Tibial nerve (tissue), 4 donors: ENCODE measurements at regions not wholly inside any gene's neighbourhood (a gene's known extent, or its start where the extent isn't known, plus 50 kb on each side); places are given as distances from the start of the nearest gene placed in this dataset.
"Not testable (repeated sequence)": the region's sequence is repeated elsewhere in the genome, so short reads cannot be mapped to it uniquely, and the experiment has no call there.

Experiments
- DNase-seq, 2 donors: peaks; one replicate each; pipeline ENCODE4 v3.0.0-alpha.2; 2019; ENCODE audit warnings: low spot score in 2 of 2
- H3K27ac ChIP-seq, 4 donors: fragments of 200-600 bp; sonication (generic) in 3 of 4; one replicate each; pipeline ENCODE4 v1.5.1; 2017 to 2019; ENCODE audit warnings: mild to moderate bottlenecking in 1 of 4
- H3K27me3 ChIP-seq, 2 donors: fragments of 200-600 bp; sonication (generic) in 1 of 2; one replicate each; pipeline versions ENCODE4 v1.5.1 to v1.6.0; 2017 to 2019
- H3K36me3 ChIP-seq, 3 donors: fragments of 200-600 bp; sonication (generic); one replicate each; pipeline ENCODE4 v1.5.1; 2018 to 2019
- H3K4me1 ChIP-seq, 4 donors: fragments of 200-600 bp; sonication (generic) in 3 of 4; one replicate each; pipeline ENCODE4 v1.5.1; 2017 to 2019
- H3K4me3 ChIP-seq, 4 donors: fragments of 200-600 bp; sonication (generic) in 3 of 4; one replicate each; pipeline ENCODE4 v1.5.1; 2017 to 2019; ENCODE audit warnings: mild to moderate bottlenecking in 1 of 4, moderate library complexity in 1 of 4
- H3K9me3 ChIP-seq, 4 donors: fragments of 200-600 bp; sonication (generic) in 3 of 4; one replicate each; pipeline ENCODE4 v1.5.1; 2017 to 2019
- CTCF ChIP-seq, 5 experiments: fragments of 200-600 bp in 3 of 5; fragments of 450-650 bp in 2 of 5; sonication (generic) in 3 of 5; IDR thresholded peaks; one replicate each; pipeline ENCODE4 v1.5.1; 2016 to 2019; ENCODE audit warnings: antibody characterized with exemption in 5 of 5, mild to moderate bottlenecking in 3 of 5, moderate library complexity in 2 of 5
- EP300 ChIP-seq, 2 donors: sonication (generic); formaldehyde crosslinking; IDR thresholded peaks; one replicate each; pipeline ENCODE4 v1.6.1; 2017; ENCODE audit warnings: antibody characterized with exemption in 2 of 2, mild to moderate bottlenecking in 1 of 2
- POLR2A ChIP-seq, 2 donors: fragments of 450-650 bp; IDR thresholded peaks; one replicate each; pipeline ENCODE4 v1.6.1; 2017; ENCODE audit warnings: antibody characterized with exemption in 2 of 2, mild to moderate bottlenecking in 2 of 2, moderate library complexity in 2 of 2
- WGBS, 2 donors: methylation state at CpG; one replicate each; pipeline ENCODE4 v1.1.5; 2018; 5-methylcytosine and 5-hydroxymethylcytosine counted together

GRCh38 chr11:33956611-33957010, 64.7 kb upstream of the LMO2 start:
- 50 to 58% methylated on average over 3 of the region's 3 CpGs for WGBS, 2 donors
- no peaks in the 10 kb centered on the region for H3K27me3 ChIP-seq

GRCh38 chr11:33953289-33953688, 61.4 kb upstream of the LMO2 start:
- 71 to 76% methylated on average over 5 of the region's 5 CpGs for WGBS, 2 donors
- no peaks in the 10 kb centered on the region for H3K9me3 ChIP-seq
- H3K27me3 ChIP-seq, result no peaks in the 10 kb centered on the region
- TF ChIP-seq EP300 (IDR thresholded peaks at IDR 0.05) (no peak), CTCF (IDR thresholded peaks at IDR 0.05) (no peak), POLR2A (IDR thresholded peaks at IDR 0.05) (no peak)
- H3K36me3 ChIP-seq, result no peaks in the 10 kb centered on the region
- no peak for DNase-seq
- no peak overlapping the region for H3K27ac ChIP-seq
- H3K4me3 ChIP-seq, result no peak overlapping the region
- H3K4me1 ChIP-seq, result no peaks in the 10 kb centered on the region

More at GRCh38 chr11:33956611-33957010, 64.7 kb upstream of the LMO2 start:
- TF ChIP-seq CTCF (IDR thresholded peaks at IDR 0.05) (no peak), EP300 (IDR thresholded peaks at IDR 0.05) (no peak), POLR2A (IDR thresholded peaks at IDR 0.05) (no peak)
- H3K36me3 ChIP-seq, result no peaks in the 10 kb centered on the region
- no peaks in the 10 kb centered on the region for H3K9me3 ChIP-seq
- no peak overlapping the region for H3K27ac ChIP-seq
- H3K4me1 ChIP-seq, result no peaks in the 10 kb centered on the region
- no peak for DNase-seq
- no peak overlapping the region for H3K4me3 ChIP-seq

GRCh38 chr11:33952805-33953204, 60.9 kb upstream of the LMO2 start:
- no peak for TF ChIP-seq POLR2A (IDR thresholded peaks at IDR 0.05)
- TF ChIP-seq EP300 (IDR thresholded peaks at IDR 0.05), result no peak
- TF ChIP-seq CTCF (IDR thresholded peaks at IDR 0.05), result no peak
- H3K9me3 ChIP-seq, result no peaks in the 10 kb centered on the region
- WGBS, 2 donors, result 79 to 86% methylated on average over 5 of the region's 5 CpGs
- H3K4me1 ChIP-seq, result no peaks in the 10 kb centered on the region
- no peaks in the 10 kb centered on the region for H3K27me3 ChIP-seq
- H3K27ac ChIP-seq, result no peak overlapping the region
- no peak for DNase-seq
- no peak overlapping the region for H3K4me3 ChIP-seq
- no peaks in the 10 kb centered on the region for H3K36me3 ChIP-seq

GRCh38 chr11:33949252-33949913, 57.5 kb upstream of the LMO2 start:
- Histone ChIP-seq H3K9me3 (no peaks in the 10 kb centered on the region), H3K4me1 (no peaks in the 10 kb centered on the region), H3K27me3 (no peaks in the 10 kb centered on the region), H3K36me3 (no peaks in the 10 kb centered on the region), H3K27ac (no peak overlapping the region), H3K4me3 (no peak overlapping the region)
- no peak for DNase-seq
- no peak for TF ChIP-seq CTCF (IDR thresholded peaks at IDR 0.05)
- TF ChIP-seq EP300 (IDR thresholded peaks at IDR 0.05), result no peak
- TF ChIP-seq POLR2A (IDR thresholded peaks at IDR 0.05), result no peak
- 72 to 74% methylated on average over 8 of the region's 8 CpGs for WGBS, 2 donors

GRCh38 chr11:33948494-33948893, 56.6 kb upstream of the LMO2 start:
- DNase-seq, result no peak
- 79 to 80% methylated on average over 2 of the region's 2 CpGs for WGBS, 2 donors
- no peak overlapping the region for H3K4me3 ChIP-seq
- H3K27me3 ChIP-seq, result no peaks in the 10 kb centered on the region
- H3K4me1 ChIP-seq, result peaks cover 0 to 2% (median 0%) of the 10 kb centered on the region in 4 donors
- TF ChIP-seq CTCF (IDR thresholded peaks at IDR 0.05) (no peak), EP300 (IDR thresholded peaks at IDR 0.05) (no peak), POLR2A (IDR thresholded peaks at IDR 0.05) (no peak)
- H3K27ac ChIP-seq, result no peak overlapping the region
- H3K9me3 ChIP-seq, result no peaks in the 10 kb centered on the region
- no peaks in the 10 kb centered on the region for H3K36me3 ChIP-seq

- 85 to 90% methylated on average over 5 of the region's 5 CpGs for WGBS, 2 donors
These were observed 56.0 kb upstream of the LMO2 start for GRCh38 chr11:33947918-33948317.

More at GRCh38 chr11:33947918-33948317, 56.0 kb upstream of the LMO2 start:
- not testable (repeated sequence) for H3K27me3 ChIP-seq, H3K4me3 ChIP-seq, H3K9me3 ChIP-seq, H3K36me3 ChIP-seq, H3K4me1 ChIP-seq, DNase-seq, H3K27ac ChIP-seq
